ENCODE measurements at regions not wholly inside any gene's neighbourhood (a gene's known extent, or its start where the extent isn't known, plus 50 kb on each side); places are given as distances from the start of the nearest gene placed in this dataset.
"Not testable (repeated sequence)": the region's sequence is repeated elsewhere in the genome, so short reads cannot be mapped to it uniquely, and the experiment has no call there.

GRCh38 chrX:42832764-42833549 lies 55.0 kb upstream of the PPP1R2C start:
- H3K4me1 ChIP-seq: no peaks in the 10 kb centered on the region
- DNase-seq: no peak
- POLR2A ChIA-PET: no interaction called here
- no peak for TF ChIP-seq CTCF (IDR thresholded peaks at IDR 0.05; ENCODE audit: insufficient read depth in 1 of 2, low read depth in 1 of 2, low read length in 1 of 2, severe bottlenecking in 1 of 2, unreplicated experiment in 1 of 2)
- H3K36me3 ChIP-seq (ENCODE audit: control insufficient read depth, insufficient read depth, low read length): no peaks in the 10 kb centered on the region
- intact Hi-C loops (cut with micrococcal nuclease; ENCODE audit: unreplicated experiment): no loop called here
- no peaks in the 10 kb centered on the region for H3K9me3 Mint-ChIP-seq (ENCODE audit: unreplicated experiment)
- CTCF ChIA-PET: no interaction called here
- no peaks in the 10 kb centered on the region for H3K4me1 Mint-ChIP-seq (ENCODE audit: low read depth, unreplicated experiment)
- no peak overlapping the region for H3K4me3 ChIP-seq (ENCODE audit: low read depth, low read length)
- no TSS peak for BruUV-seq (replicated peaks)
- H3K27me3 Mint-ChIP-seq (ENCODE audit: insufficient read depth, unreplicated experiment): no peaks in the 10 kb centered on the region
- H3K27me3 ChIP-seq (replicated peaks; ENCODE audit: control insufficient read depth, insufficient read depth, low read length): no peaks in the 10 kb centered on the region
- no peak overlapping the region for H3K4me3 Mint-ChIP-seq (ENCODE audit: unreplicated experiment)
- no peaks in the 10 kb centered on the region for H3K36me3 Mint-ChIP-seq (ENCODE audit: insufficient read depth, unreplicated experiment)
- no peak overlapping the region for H3K27ac Mint-ChIP-seq (ENCODE audit: unreplicated experiment)
- H3K9me3 ChIP-seq: no peaks in the 10 kb centered on the region

- H3K9me3 ChIP-seq; H3K4me3 Mint-ChIP-seq (ENCODE audit: unreplicated experiment); H3K27ac Mint-ChIP-seq (ENCODE audit: unreplicated experiment); CTCF ChIA-PET; H3K27me3 Mint-ChIP-seq (ENCODE audit: insufficient read depth, unreplicated experiment); intact Hi-C loops (cut with micrococcal nuclease; ENCODE audit: unreplicated experiment); H3K27me3 ChIP-seq (replicated peaks; ENCODE audit: control insufficient read depth, insufficient read depth, low read length); POLR2A ChIA-PET; H3K9me3 Mint-ChIP-seq (ENCODE audit: unreplicated experiment); H3K4me3 ChIP-seq (ENCODE audit: low read depth, low read length); H3K4me1 Mint-ChIP-seq (ENCODE audit: low read depth, unreplicated experiment); H3K36me3 Mint-ChIP-seq (ENCODE audit: insufficient read depth, unreplicated experiment); H3K4me1 ChIP-seq; BruUV-seq (replicated peaks); H3K36me3 ChIP-seq (ENCODE audit: control insufficient read depth, insufficient read depth, low read length); DNase-seq: not testable (repeated sequence)
Observed at GRCh38 chrX:42833550-42833940, 55.6 kb upstream of the PPP1R2C start.

- no peaks in the 10 kb centered on the region for H3K4me1 ChIP-seq
- no peak for DNase-seq
- intact Hi-C loops (cut with micrococcal nuclease; ENCODE audit: unreplicated experiment): no loop called here
- Mint-ChIP-seq H3K9me3 (ENCODE audit: unreplicated experiment) (no peaks in the 10 kb centered on the region), H3K27me3 (ENCODE audit: insufficient read depth, unreplicated experiment) (no peaks in the 10 kb centered on the region), H3K4me3 (ENCODE audit: unreplicated experiment) (no peak overlapping the region), H3K4me1 (ENCODE audit: low read depth, unreplicated experiment) (no peaks in the 10 kb centered on the region), H3K36me3 (ENCODE audit: insufficient read depth, unreplicated experiment) (no peaks in the 10 kb centered on the region), H3K27ac (ENCODE audit: unreplicated experiment) (no peak overlapping the region)
- no peaks in the 10 kb centered on the region for H3K27me3 ChIP-seq (replicated peaks; ENCODE audit: control insufficient read depth, insufficient read depth, low read length)
- H3K36me3 ChIP-seq (ENCODE audit: control insufficient read depth, insufficient read depth, low read length): no peaks in the 10 kb centered on the region
- TF ChIP-seq CTCF (IDR thresholded peaks at IDR 0.05; ENCODE audit: insufficient read depth in 1 of 2, low read depth in 1 of 2, low read length in 1 of 2, severe bottlenecking in 1 of 2, unreplicated experiment in 1 of 2): no peak
- CTCF ChIA-PET: no interaction called here
- no TSS peak for BruUV-seq (replicated peaks)
- H3K9me3 ChIP-seq: no peaks in the 10 kb centered on the region
- POLR2A ChIA-PET: no interaction called here
- no peak overlapping the region for H3K4me3 ChIP-seq (ENCODE audit: low read depth, low read length)
Observed at GRCh38 chrX:42837101-42837726, 59.3 kb upstream of the PPP1R2C start.

All from Caco-2 (cell line).